ENCODE measurements at regions not wholly inside any gene's neighbourhood (a gene's known extent, or its start where the extent isn't known, plus 50 kb on each side); places are given as distances from the start of the nearest gene placed in this dataset.
A peak's percentile ranks its signal among the peaks of the same experiment; 100 is the strongest.

- peak; percentile 81; the same call in 1 of the 2 replicates for TF ChIP-seq KLF13 (CRISPR knock-in tag; IDR thresholded peaks at IDR 0.05)
- no peak for TF ChIP-seq ZNF33A (CRISPR knock-in tag; IDR thresholded peaks at IDR 0.05; ENCODE audit: borderline replicate concordance)
- TF ChIP-seq XBP1 (CRISPR knock-in tag; IDR thresholded peaks at IDR 0.05): 0 out of 2 replicates have a peak, but pooled peaks have one; percentile 26
- no peak for TF ChIP-seq MAFF (IDR thresholded peaks at IDR 0.05; ENCODE audit: low read depth, low read length)
- TF ChIP-seq ZNF781 (CRISPR knock-in tag; IDR thresholded peaks at IDR 0.05; ENCODE audit: borderline replicate concordance, not compliant biosample characterization): no peak
- no peak for TF ChIP-seq ZNF282 (IDR thresholded peaks at IDR 0.05; ENCODE audit: partially characterized antibody)
- peak; percentile 89; the same call in 1 of the 2 replicates for TF ChIP-seq KDM3A (CRISPR knock-in tag; IDR thresholded peaks at IDR 0.05; ENCODE audit: low read depth)
- TF ChIP-seq IRX3 (CRISPR knock-in tag; IDR thresholded peaks at IDR 0.05; ENCODE audit: borderline replicate concordance, low read depth): peak; percentile 78; the same call in 1 of the 2 replicates
- 0 out of 2 replicates have a peak, but pooled peaks have one; percentile 51 for TF ChIP-seq ZNF713 (CRISPR knock-in tag; IDR thresholded peaks at IDR 0.05)
- TF ChIP-seq THAP8 (CRISPR knock-in tag; IDR thresholded peaks at IDR 0.05; ENCODE audit: borderline replicate concordance): peak; percentile 40; the same call in 1 of the 2 replicates
- TF ChIP-seq SNAI1 (CRISPR knock-in tag; IDR thresholded peaks at IDR 0.05; ENCODE audit: borderline replicate concordance): no peak; the same call in 1 of the 2 replicates
- TF ChIP-seq ZNF350 (CRISPR knock-in tag; IDR thresholded peaks at IDR 0.05; ENCODE audit: borderline replicate concordance, low read depth): peak; percentile 69; the same call in 1 of the 2 replicates
- peak; percentile 66 for TF ChIP-seq HOXA5 (CRISPR knock-in tag; IDR thresholded peaks at IDR 0.05)
- peak; percentile 33; the same call in 1 of the 2 replicates for TF ChIP-seq ZBTB26 (CRISPR knock-in tag; IDR thresholded peaks at IDR 0.05; ENCODE audit: borderline replicate concordance)
- no peak; the same call in 1 of the 2 replicates for TF ChIP-seq EEA1 (CRISPR knock-in tag; IDR thresholded peaks at IDR 0.05; ENCODE audit: borderline replicate concordance)
- peak; percentile 93 for TF ChIP-seq ZNF33B (CRISPR knock-in tag; IDR thresholded peaks at IDR 0.05)
- no peak; the same call in 1 of the 2 replicates for TF ChIP-seq ZBTB46 (CRISPR knock-in tag; IDR thresholded peaks at IDR 0.05; ENCODE audit: borderline replicate concordance)
Observed at GRCh38 chr17:77372444-77373298, 231.9 kb downstream of the SEC14L1 start (continued).

Data from HepG2 (cell line).